ENCODE measurements at regions not wholly inside any gene's neighbourhood (a gene's known extent, or its start where the extent isn't known, plus 50 kb on each side); places are given as distances from the start of the nearest gene placed in this dataset.
"Not testable (repeated sequence)": the region's sequence is repeated elsewhere in the genome, so short reads cannot be mapped to it uniquely, and the experiment has no call there.

GRCh38 chr12:78330131-78330530 is 499.4 kb downstream of the NAV3 start:
- Histone ChIP-seq H3K4me3 (no peak overlapping the region), H3K36me3 (no peaks in the 10 kb centered on the region), H3K27ac (no peak overlapping the region), H3K4me2 (no peak overlapping the region), H3K27me3 (no peaks in the 10 kb centered on the region), H4K20me1 (no peaks in the 10 kb centered on the region), H3K9me3 (no peaks in the 10 kb centered on the region), H3K4me1 (no peaks in the 10 kb centered on the region), H3K9ac (no peak overlapping the region)
- no peak for TF ChIP-seq Cebpa-rat (IDR thresholded peaks at IDR 0.05)

GRCh38 chr12:78331181-78331580 is 500.5 kb downstream of the NAV3 start:
- Histone ChIP-seq H3K4me2 (no peak overlapping the region), H3K9ac (no peak overlapping the region), H3K9me3 (no peaks in the 10 kb centered on the region), H3K4me3 (no peak overlapping the region), H3K27me3 (no peaks in the 10 kb centered on the region), H3K4me1 (no peaks in the 10 kb centered on the region), H3K36me3 (no peaks in the 10 kb centered on the region), H3K27ac (no peak overlapping the region), H4K20me1 (no peaks in the 10 kb centered on the region)
- no peak for TF ChIP-seq Cebpa-rat (IDR thresholded peaks at IDR 0.05)

- TF ChIP-seq Cebpa-rat (IDR thresholded peaks at IDR 0.05): no peak
Measured at GRCh38 chr12:78331753-78332152, 501.1 kb downstream of the NAV3 start.

GRCh38 chr12:78338054-78338785 is 507.5 kb downstream of the NAV3 start:
- Histone ChIP-seq H3K36me3 (no peaks in the 10 kb centered on the region), H3K4me2 (no peak overlapping the region), H3K9ac (no peak overlapping the region), H3K27ac (no peak overlapping the region), H4K20me1 (no peaks in the 10 kb centered on the region), H3K4me1 (no peaks in the 10 kb centered on the region), H3K27me3 (no peaks in the 10 kb centered on the region), H3K9me3 (no peaks in the 10 kb centered on the region), H3K4me3 (no peak overlapping the region)
- no peak for TF ChIP-seq Cebpa-rat (IDR thresholded peaks at IDR 0.05)

More at GRCh38 chr12:78331753-78332152, 501.1 kb downstream of the NAV3 start:
- Histone ChIP-seq H3K4me2 (no peak overlapping the region), H3K27me3 (no peaks in the 10 kb centered on the region), H3K36me3 (no peaks in the 10 kb centered on the region), H3K9ac (no peak overlapping the region), H3K27ac (no peak overlapping the region), H3K9me3 (no peaks in the 10 kb centered on the region), H4K20me1 (no peaks in the 10 kb centered on the region), H3K4me1 (no peaks in the 10 kb centered on the region), H3K4me3 (no peak overlapping the region)

- Histone ChIP-seq H3K36me3 (no peaks in the 10 kb centered on the region), H3K4me2 (no peak overlapping the region), H3K27me3 (no peaks in the 10 kb centered on the region), H3K27ac (no peak overlapping the region), H4K20me1 (no peaks in the 10 kb centered on the region), H3K9ac (no peak overlapping the region), H3K4me3 (no peak overlapping the region), H3K9me3 (no peaks in the 10 kb centered on the region), H3K4me1 (no peaks in the 10 kb centered on the region)
- no peak for TF ChIP-seq Cebpa-rat (IDR thresholded peaks at IDR 0.05)
Measured at GRCh38 chr12:78340406-78340805, 509.7 kb downstream of the NAV3 start.

GRCh38 chr12:78343657-78344056 is 513.0 kb downstream of the NAV3 start:
- H3K36me3 ChIP-seq: no peaks in the 10 kb centered on the region
- no peaks in the 10 kb centered on the region for H3K9me3 ChIP-seq
- no peak overlapping the region for H3K4me3 ChIP-seq
- no peak for TF ChIP-seq Cebpa-rat (IDR thresholded peaks at IDR 0.05)
- no peaks in the 10 kb centered on the region for H4K20me1 ChIP-seq
- no peak overlapping the region for H3K9ac ChIP-seq
- no peak overlapping the region for H3K4me2 ChIP-seq
- no peaks in the 10 kb centered on the region for H3K4me1 ChIP-seq
- H3K27me3 ChIP-seq: no peaks in the 10 kb centered on the region
- H3K27ac ChIP-seq: no peak overlapping the region

- no peak for TF ChIP-seq Cebpa-rat (IDR thresholded peaks at IDR 0.05)
- Histone ChIP-seq H3K4me2 (no peak overlapping the region), H3K9ac (no peak overlapping the region), H3K27me3 (no peaks in the 10 kb centered on the region), H3K9me3 (no peaks in the 10 kb centered on the region), H4K20me1 (no peaks in the 10 kb centered on the region), H3K36me3 (no peaks in the 10 kb centered on the region), H3K4me1 (no peaks in the 10 kb centered on the region), H3K27ac (no peak overlapping the region), H3K4me3 (no peak overlapping the region)
Measured at GRCh38 chr12:78359520-78359919, 505.1 kb upstream of the SYT1 start.

GRCh38 chr12:78361683-78362082 is 502.9 kb upstream of the SYT1 start:
- Histone ChIP-seq H3K4me3 (no peak overlapping the region), H3K4me1 (no peaks in the 10 kb centered on the region), H3K36me3 (no peaks in the 10 kb centered on the region), H4K20me1 (no peaks in the 10 kb centered on the region), H3K4me2 (no peak overlapping the region), H3K27ac (no peak overlapping the region), H3K9me3 (no peaks in the 10 kb centered on the region), H3K27me3 (no peaks in the 10 kb centered on the region), H3K9ac (no peak overlapping the region)
- TF ChIP-seq Cebpa-rat (IDR thresholded peaks at IDR 0.05): no peak

GRCh38 chr12:78371284-78371683 is 493.3 kb upstream of the SYT1 start:
- TF ChIP-seq Cebpa-rat (IDR thresholded peaks at IDR 0.05): no peak
- no peak overlapping the region for H3K9ac ChIP-seq
- no peaks in the 10 kb centered on the region for H3K36me3 ChIP-seq

GRCh38 chr12:78375461-78375860 is 489.1 kb upstream of the SYT1 start:
- Histone ChIP-seq H3K27me3 (no peaks in the 10 kb centered on the region), H3K27ac (no peak overlapping the region), H3K4me1 (no peaks in the 10 kb centered on the region), H3K4me3 (no peak overlapping the region), H3K4me2 (no peak overlapping the region), H3K9me3 (peaks cover 25% of the 10 kb centered on the region), H3K9ac (no peak overlapping the region), H3K36me3 (no peaks in the 10 kb centered on the region), H4K20me1 (no peaks in the 10 kb centered on the region)
- no peak for TF ChIP-seq Cebpa-rat (IDR thresholded peaks at IDR 0.05)

More at GRCh38 chr12:78371284-78371683, 493.3 kb upstream of the SYT1 start:
- no peaks in the 10 kb centered on the region for H3K9me3 ChIP-seq
- no peaks in the 10 kb centered on the region for H3K27me3 ChIP-seq
- no peak overlapping the region for H3K4me2 ChIP-seq
- no peak overlapping the region for H3K4me3 ChIP-seq
- no peak overlapping the region for H3K27ac ChIP-seq
- no peaks in the 10 kb centered on the region for H3K4me1 ChIP-seq
- no peaks in the 10 kb centered on the region for H4K20me1 ChIP-seq

GRCh38 chr12:78376257-78376656 is 488.3 kb upstream of the SYT1 start:
- H3K9me3 ChIP-seq: peaks cover 25% of the 10 kb centered on the region
- no peaks in the 10 kb centered on the region for H3K36me3 ChIP-seq
- TF ChIP-seq Cebpa-rat (IDR thresholded peaks at IDR 0.05): no peak
- no peak overlapping the region for H3K9ac ChIP-seq
- H3K4me3 ChIP-seq: no peak overlapping the region
- no peak overlapping the region for H3K27ac ChIP-seq
- no peaks in the 10 kb centered on the region for H4K20me1 ChIP-seq
- H3K4me2 ChIP-seq: no peak overlapping the region
- H3K27me3 ChIP-seq: no peaks in the 10 kb centered on the region
- no peaks in the 10 kb centered on the region for H3K4me1 ChIP-seq

GRCh38 chr12:78379065-78379464 is 485.5 kb upstream of the SYT1 start:
- H3K4me1 ChIP-seq, H3K36me3 ChIP-seq, H3K4me3 ChIP-seq, H3K27me3 ChIP-seq, H3K27ac ChIP-seq, H4K20me1 ChIP-seq, H3K4me2 ChIP-seq, H3K9ac ChIP-seq: not testable (repeated sequence)
- peaks cover 25% of the 10 kb centered on the region for H3K9me3 ChIP-seq
